Hepatocyte (in vitro differentiated cells): ENCODE measurements at regions not wholly inside any gene's neighbourhood (a gene's known extent, or its start where the extent isn't known, plus 50 kb on each side); places are given as distances from the start of the nearest gene placed in this dataset.

Experiments
- EZH2phosphoT487 ChIP-seq: fragments of 200-600 bp; sonication (generic); IDR thresholded peaks from one replicate; pipeline ENCODE4 v1.6.1; 2018; ENCODE audit warnings: antibody characterized with exemption, mild to moderate bottlenecking, low read depth, moderate library complexity; ENCODE audit not compliant: unreplicated experiment, severe bottlenecking
- TF ChIP-seq, protein P1 (sequence below): fragments of 200-600 bp; sonication (generic); IDR thresholded peaks from 2 replicates; pipeline ENCODE4 v1.5.1; 2016; ENCODE audit warnings: antibody characterized with exemption, mild to moderate bottlenecking; ENCODE audit not compliant: poor library complexity

DNA sequence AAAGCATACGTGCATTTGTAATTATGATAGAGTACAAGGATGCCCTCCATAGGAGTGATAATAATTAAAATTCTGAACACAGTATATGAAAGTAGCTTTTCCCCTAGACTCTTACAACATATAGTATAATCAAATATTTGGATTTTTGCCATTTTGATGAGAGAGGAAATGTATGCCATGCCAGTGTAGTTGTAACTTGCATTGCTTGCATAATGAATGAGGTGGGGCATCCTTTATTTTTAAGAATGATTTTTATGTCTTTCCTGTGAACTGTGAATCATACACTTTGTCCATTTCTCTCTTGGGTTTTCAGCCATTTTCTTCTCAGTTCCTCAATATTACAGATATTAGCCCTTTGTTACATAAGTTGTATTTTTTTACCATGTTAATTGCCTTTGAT, 197.5 kb downstream of the SCG2 start:
- TF ChIP-seq, protein P1, sequence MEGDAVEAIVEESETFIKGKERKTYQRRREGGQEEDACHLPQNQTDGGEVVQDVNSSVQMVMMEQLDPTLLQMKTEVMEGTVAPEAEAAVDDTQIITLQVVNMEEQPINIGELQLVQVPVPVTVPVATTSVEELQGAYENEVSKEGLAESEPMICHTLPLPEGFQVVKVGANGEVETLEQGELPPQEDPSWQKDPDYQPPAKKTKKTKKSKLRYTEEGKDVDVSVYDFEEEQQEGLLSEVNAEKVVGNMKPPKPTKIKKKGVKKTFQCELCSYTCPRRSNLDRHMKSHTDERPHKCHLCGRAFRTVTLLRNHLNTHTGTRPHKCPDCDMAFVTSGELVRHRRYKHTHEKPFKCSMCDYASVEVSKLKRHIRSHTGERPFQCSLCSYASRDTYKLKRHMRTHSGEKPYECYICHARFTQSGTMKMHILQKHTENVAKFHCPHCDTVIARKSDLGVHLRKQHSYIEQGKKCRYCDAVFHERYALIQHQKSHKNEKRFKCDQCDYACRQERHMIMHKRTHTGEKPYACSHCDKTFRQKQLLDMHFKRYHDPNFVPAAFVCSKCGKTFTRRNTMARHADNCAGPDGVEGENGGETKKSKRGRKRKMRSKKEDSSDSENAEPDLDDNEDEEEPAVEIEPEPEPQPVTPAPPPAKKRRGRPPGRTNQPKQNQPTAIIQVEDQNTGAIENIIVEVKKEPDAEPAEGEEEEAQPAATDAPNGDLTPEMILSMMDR, result no peak
- TF ChIP-seq EZH2phosphoT487, result no peak
